Osteoblast (primary cell): ENCODE measurements at regions not wholly inside any gene's neighbourhood (a gene's known extent, or its start where the extent isn't known, plus 50 kb on each side); places are given as distances from the start of the nearest gene placed in this dataset.

ENCODE experiments used
- DNase-seq: peaks from one replicate; pipeline ENCODE4 v3.0.0; 2011; ENCODE audit warnings: low spot score, mixed read lengths; ENCODE audit not compliant: insufficient read length; ENCODE audit errors: missing footprints
- H2AFZ ChIP-seq: 2 replicates; pipeline ENCODE4 v1.6.0; 2011; ENCODE audit warnings: mild to moderate bottlenecking, low read length
- H3K27ac ChIP-seq: 2 replicates; pipeline ENCODE4 v1.5.1; 2011; ENCODE audit warnings: mild to moderate bottlenecking, low read depth, low read length, moderate library complexity
- H3K27me3 ChIP-seq: 2 replicates; pipeline ENCODE4 v1.6.0; 2012; ENCODE audit warnings: mild to moderate bottlenecking, control low read depth, inconsistent platforms, low read length, moderate library complexity; ENCODE audit not compliant: insufficient read depth
- H3K36me3 ChIP-seq: 2 replicates; pipeline ENCODE4 v1.5.1; 2011; ENCODE audit warnings: mild to moderate bottlenecking, low read length, control low read depth, moderate library complexity; ENCODE audit not compliant: insufficient read depth
- H3K4me1 ChIP-seq: 2 replicates; pipeline ENCODE4 v1.5.1; 2011; ENCODE audit warnings: mild to moderate bottlenecking, low read length, control low read depth, moderate library complexity; ENCODE audit not compliant: insufficient read depth
- H3K4me2 ChIP-seq: 2 replicates; pipeline ENCODE4 v1.6.0; 2011; ENCODE audit warnings: mild to moderate bottlenecking, low read length; ENCODE audit not compliant: insufficient read depth
- H3K4me3 ChIP-seq: fragments of 200-600 bp; sonication (generic); 3 replicates; pipeline ENCODE4 v1.5.1; 2012; ENCODE audit warnings: mild to moderate bottlenecking, low read length, inconsistent platforms; ENCODE audit not compliant: insufficient read depth
- H3K79me2 ChIP-seq: 2 replicates; pipeline ENCODE4 v1.6.0; 2012; ENCODE audit warnings: mild to moderate bottlenecking, low read length, control low read depth, inconsistent platforms; ENCODE audit not compliant: insufficient read depth
- H3K9me3 ChIP-seq: 2 replicates; pipeline ENCODE4 v1.5.1; 2011; ENCODE audit warnings: low read depth, low read length, control low read depth
- H4K20me1 ChIP-seq: 2 replicates; pipeline ENCODE4 v1.6.0; 2012; ENCODE audit warnings: mild to moderate bottlenecking, low read length, control low read depth; ENCODE audit not compliant: insufficient read depth
- TF ChIP-seq, protein P1 (sequence below): IDR thresholded peaks from 2 replicates; pipeline ENCODE4 v1.5.1; 2011; ENCODE audit warnings: mild to moderate bottlenecking, low read depth, low read length, moderate library complexity; ENCODE audit errors: extremely low read depth

DNA sequence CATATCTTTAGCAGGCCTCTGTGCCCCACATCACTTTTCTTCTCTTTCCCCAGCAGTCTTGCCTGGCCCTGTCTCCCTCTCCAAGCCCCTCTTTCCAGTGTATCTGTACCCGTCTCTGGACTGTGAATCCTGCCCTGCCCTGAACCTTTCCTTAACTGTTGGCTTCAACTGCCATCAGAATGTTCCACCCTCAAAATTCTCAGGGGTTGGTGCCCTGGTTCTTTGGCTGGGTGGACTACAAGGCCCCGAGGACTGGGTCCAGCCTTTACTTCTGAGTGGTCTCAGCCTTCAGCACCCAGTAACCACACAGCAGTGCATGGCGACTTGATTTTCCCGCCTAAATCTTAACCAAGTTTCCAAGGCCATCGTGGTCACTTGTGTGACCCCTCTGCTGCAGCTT is 333.5 kb upstream of the RGMA start:
- H3K36me3 ChIP-seq = no peaks in the 10 kb centered on the region
- DNase-seq = no peak
- H3K4me2 ChIP-seq = no peak overlapping the region
- no peak overlapping the region for H2AFZ ChIP-seq
- H3K9me3 ChIP-seq = no peaks in the 10 kb centered on the region
- no peak overlapping the region for H3K4me3 ChIP-seq
- H4K20me1 ChIP-seq = no peaks in the 10 kb centered on the region
- H3K79me2 ChIP-seq = no peaks in the 10 kb centered on the region
- H3K27ac ChIP-seq = no peak overlapping the region
- no peaks in the 10 kb centered on the region for H3K27me3 ChIP-seq
- TF ChIP-seq, protein P1, sequence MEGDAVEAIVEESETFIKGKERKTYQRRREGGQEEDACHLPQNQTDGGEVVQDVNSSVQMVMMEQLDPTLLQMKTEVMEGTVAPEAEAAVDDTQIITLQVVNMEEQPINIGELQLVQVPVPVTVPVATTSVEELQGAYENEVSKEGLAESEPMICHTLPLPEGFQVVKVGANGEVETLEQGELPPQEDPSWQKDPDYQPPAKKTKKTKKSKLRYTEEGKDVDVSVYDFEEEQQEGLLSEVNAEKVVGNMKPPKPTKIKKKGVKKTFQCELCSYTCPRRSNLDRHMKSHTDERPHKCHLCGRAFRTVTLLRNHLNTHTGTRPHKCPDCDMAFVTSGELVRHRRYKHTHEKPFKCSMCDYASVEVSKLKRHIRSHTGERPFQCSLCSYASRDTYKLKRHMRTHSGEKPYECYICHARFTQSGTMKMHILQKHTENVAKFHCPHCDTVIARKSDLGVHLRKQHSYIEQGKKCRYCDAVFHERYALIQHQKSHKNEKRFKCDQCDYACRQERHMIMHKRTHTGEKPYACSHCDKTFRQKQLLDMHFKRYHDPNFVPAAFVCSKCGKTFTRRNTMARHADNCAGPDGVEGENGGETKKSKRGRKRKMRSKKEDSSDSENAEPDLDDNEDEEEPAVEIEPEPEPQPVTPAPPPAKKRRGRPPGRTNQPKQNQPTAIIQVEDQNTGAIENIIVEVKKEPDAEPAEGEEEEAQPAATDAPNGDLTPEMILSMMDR = no peak
- no peaks in the 10 kb centered on the region for H3K4me1 ChIP-seq

DNA sequence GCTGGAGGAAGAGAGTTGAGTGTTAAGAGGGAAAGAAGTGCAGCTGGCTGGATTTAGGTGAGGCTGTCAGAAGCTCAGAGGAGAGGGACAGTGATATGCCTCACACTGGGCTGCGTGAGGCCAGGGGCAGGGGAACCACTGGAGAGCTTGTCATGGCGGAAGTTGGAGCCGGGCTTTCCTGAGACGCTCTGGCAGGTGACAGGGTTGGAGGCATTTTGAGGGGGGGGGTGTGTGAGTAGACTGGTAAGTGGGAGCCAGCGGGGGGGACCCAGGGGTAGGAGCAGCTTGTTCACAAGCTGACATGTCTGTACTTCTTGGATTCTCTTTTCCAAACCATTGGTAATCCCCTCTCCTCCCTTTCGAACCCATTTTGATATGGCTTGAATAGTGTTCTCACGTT is 331.5 kb upstream of the RGMA start:
- Histone ChIP-seq H3K4me1 (no peaks in the 10 kb centered on the region), H3K36me3 (no peaks in the 10 kb centered on the region), H3K79me2 (no peaks in the 10 kb centered on the region), H3K9me3 (no peaks in the 10 kb centered on the region), H4K20me1 (no peaks in the 10 kb centered on the region), H3K4me2 (no peak overlapping the region), H3K27ac (no peak overlapping the region), H3K4me3 (no peak overlapping the region), H2AFZ (no peak overlapping the region), H3K27me3 (no peaks in the 10 kb centered on the region)
- TF ChIP-seq, protein P1 = no peak
- DNase-seq = no peak

DNA sequence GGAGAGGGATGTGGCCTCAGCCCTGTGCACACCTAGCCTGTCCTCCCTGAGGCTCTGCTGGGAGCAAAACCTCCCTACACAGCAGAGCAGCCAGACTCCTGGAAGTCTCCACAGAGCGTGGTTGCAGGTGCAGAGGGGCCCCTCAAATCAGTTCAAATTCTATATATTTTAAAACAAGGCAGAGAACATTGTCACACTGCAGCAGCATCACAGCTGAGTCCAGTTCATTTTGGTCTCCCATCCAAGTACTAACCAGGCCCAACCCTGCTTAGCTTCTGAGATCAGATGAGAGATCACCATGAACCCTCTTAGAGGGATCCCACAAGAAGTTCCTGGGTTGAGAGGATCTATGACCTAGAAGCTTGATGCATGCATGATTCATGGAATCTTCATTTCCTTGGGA is 331.0 kb upstream of the RGMA start:
- DNase-seq = no peak
- H3K79me2 ChIP-seq = no peaks in the 10 kb centered on the region
- H4K20me1 ChIP-seq = no peaks in the 10 kb centered on the region
- H3K9me3 ChIP-seq = no peaks in the 10 kb centered on the region
- no peaks in the 10 kb centered on the region for H3K4me1 ChIP-seq
- H2AFZ ChIP-seq = no peak overlapping the region
- H3K4me2 ChIP-seq = no peak overlapping the region
- no peak overlapping the region for H3K27ac ChIP-seq
- TF ChIP-seq, protein P1 = no peak
- no peak overlapping the region for H3K4me3 ChIP-seq
- no peaks in the 10 kb centered on the region for H3K27me3 ChIP-seq
- H3K36me3 ChIP-seq = no peaks in the 10 kb centered on the region

DNA sequence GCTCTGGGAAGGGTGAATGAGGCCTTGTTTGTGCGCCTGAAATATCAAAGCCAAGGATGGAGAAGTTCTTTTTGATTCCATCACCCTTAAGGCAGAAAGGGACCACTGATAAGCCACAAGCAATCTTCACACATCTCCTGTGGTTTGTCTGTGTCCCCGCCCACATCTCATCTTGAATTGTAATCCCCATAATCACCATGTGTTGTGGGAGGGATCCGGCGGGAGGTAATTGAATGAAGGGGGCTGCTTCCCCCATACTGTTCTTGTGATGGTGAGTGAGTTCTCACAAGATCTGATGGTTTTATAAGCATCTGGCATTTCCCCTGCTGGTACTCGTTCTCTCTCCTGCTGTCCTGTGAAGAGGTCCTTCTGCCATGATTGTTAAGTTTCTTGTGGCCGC is 329.6 kb upstream of the RGMA start:
- Histone ChIP-seq H2AFZ (no peak overlapping the region), H3K4me2 (no peak overlapping the region), H3K36me3 (no peaks in the 10 kb centered on the region), H3K4me1 (no peaks in the 10 kb centered on the region), H3K9me3 (no peaks in the 10 kb centered on the region), H4K20me1 (no peaks in the 10 kb centered on the region), H3K79me2 (no peaks in the 10 kb centered on the region), H3K4me3 (no peak overlapping the region), H3K27ac (no peak overlapping the region), H3K27me3 (no peaks in the 10 kb centered on the region)
- TF ChIP-seq, protein P1 = no peak
- no peak for DNase-seq
